ENCODE measurements at regions not wholly inside any gene's neighbourhood (a gene's known extent, or its start where the extent isn't known, plus 50 kb on each side); places are given as distances from the start of the nearest gene placed in this dataset.

DNA sequence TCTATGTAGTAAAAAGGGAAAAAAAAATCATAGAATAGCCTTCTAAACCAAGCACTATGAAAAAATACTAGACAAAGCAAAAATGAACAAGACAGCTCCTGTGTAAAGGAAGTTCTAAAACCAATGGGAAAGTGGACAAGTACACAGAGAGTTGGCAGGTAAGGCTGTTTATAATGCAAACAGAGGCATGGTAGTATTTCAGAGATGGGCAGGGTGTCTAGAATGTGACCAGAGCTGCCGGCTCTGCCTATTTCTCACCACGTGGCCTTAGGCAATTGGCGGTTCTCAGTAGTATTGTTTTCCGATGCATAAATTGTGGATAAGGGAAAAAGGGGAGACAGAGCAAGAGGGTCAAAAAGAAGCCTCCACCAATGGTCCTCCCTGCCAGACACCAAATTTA lies 173.6 kb downstream of the ANKRD30B start:
- Histone ChIP-seq H3K9ac (no peak overlapping the region), H2AFZ (ENCODE audit: low read depth) (no peak overlapping the region), H4K20me1 (ENCODE audit: insufficient read depth) (no peaks in the 10 kb centered on the region), H3K4me3 (IDR thresholded peaks at IDR 0.05; ENCODE audit: insufficient read depth, low read depth, low read length) (no peak overlapping the region), H3K36me3 (ENCODE audit: insufficient read depth) (no peaks in the 10 kb centered on the region), H3K4me1 (ENCODE audit: low read depth, poor library complexity, severe bottlenecking) (peaks cover 7% of the 10 kb centered on the region), H3K27ac (no peak overlapping the region), H3K27me3 (ENCODE audit: insufficient read depth, low read depth) (no peaks in the 10 kb centered on the region), H3K79me2 (ENCODE audit: insufficient read depth, low read depth) (no peaks in the 10 kb centered on the region), H3K4me2 (no peak overlapping the region)
- TF ChIP-seq, protein P1, sequence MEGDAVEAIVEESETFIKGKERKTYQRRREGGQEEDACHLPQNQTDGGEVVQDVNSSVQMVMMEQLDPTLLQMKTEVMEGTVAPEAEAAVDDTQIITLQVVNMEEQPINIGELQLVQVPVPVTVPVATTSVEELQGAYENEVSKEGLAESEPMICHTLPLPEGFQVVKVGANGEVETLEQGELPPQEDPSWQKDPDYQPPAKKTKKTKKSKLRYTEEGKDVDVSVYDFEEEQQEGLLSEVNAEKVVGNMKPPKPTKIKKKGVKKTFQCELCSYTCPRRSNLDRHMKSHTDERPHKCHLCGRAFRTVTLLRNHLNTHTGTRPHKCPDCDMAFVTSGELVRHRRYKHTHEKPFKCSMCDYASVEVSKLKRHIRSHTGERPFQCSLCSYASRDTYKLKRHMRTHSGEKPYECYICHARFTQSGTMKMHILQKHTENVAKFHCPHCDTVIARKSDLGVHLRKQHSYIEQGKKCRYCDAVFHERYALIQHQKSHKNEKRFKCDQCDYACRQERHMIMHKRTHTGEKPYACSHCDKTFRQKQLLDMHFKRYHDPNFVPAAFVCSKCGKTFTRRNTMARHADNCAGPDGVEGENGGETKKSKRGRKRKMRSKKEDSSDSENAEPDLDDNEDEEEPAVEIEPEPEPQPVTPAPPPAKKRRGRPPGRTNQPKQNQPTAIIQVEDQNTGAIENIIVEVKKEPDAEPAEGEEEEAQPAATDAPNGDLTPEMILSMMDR (conservative IDR thresholded peaks at IDR 0.05; ENCODE audit: low read depth, low read length): no peak

DNA sequence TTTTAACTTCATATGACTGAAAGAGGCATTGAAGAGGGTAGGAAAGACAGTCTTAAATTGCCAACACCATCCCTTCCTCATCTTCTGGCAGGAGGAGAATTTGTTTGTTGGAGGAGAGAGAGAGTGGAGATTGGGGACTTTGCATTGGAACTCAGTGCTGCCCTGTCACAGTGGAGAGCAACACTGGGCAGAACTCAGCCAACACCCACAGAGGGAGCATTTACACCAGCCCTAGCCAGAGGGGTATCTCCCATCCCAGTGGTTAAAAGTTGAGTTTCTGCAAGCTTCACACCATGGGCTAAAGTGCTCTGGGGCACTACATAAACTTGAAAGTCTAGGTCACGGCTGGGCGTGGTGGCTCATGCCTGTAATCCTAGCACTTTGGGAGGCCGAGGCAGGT lies 174.1 kb downstream of the ANKRD30B start:
- Histone ChIP-seq H3K79me2 (ENCODE audit: insufficient read depth, low read depth) (no peaks in the 10 kb centered on the region), H3K4me1 (ENCODE audit: low read depth, poor library complexity, severe bottlenecking) (peaks cover 7% of the 10 kb centered on the region), H2AFZ (ENCODE audit: low read depth) (no peak overlapping the region), H4K20me1 (ENCODE audit: insufficient read depth) (no peaks in the 10 kb centered on the region), H3K27me3 (ENCODE audit: insufficient read depth, low read depth) (no peaks in the 10 kb centered on the region), H3K4me2 (no peak overlapping the region), H3K9ac (no peak overlapping the region), H3K4me3 (IDR thresholded peaks at IDR 0.05; ENCODE audit: insufficient read depth, low read depth, low read length) (no peak overlapping the region), H3K27ac (no peak overlapping the region), H3K36me3 (ENCODE audit: insufficient read depth) (no peaks in the 10 kb centered on the region)
- TF ChIP-seq, protein P1 (conservative IDR thresholded peaks at IDR 0.05; ENCODE audit: low read depth, low read length): no peak

DNA sequence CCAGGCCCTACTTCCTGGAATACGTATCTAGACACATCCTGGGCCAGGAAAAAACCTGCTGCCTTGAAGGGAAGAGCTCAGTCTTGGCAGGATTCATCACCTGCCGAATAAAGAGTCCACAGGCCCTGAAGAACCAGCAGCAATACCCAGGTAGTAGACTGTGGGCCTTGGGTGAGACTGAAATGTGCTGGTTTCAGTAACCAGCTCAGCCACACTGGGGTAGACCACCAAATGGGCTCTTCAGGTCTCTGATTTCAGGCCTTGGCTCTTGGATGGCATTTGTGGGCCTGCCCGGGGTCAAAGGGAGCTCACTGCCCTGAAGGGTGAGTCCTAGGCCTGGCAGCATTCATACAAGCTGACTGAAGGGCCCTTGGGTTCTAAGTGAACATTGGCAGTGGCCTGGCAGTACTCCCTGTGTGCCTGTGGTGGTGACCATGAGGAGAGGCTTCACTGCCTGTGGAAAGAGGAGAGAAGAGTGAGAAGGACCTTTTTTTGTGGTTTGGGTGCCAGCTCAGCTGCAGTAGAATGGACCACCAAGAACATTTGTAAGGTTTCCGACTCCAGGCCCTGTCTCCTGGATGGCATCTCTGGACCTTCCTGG lies 175.1 kb downstream of the ANKRD30B start:
- Histone ChIP-seq H3K79me2 (ENCODE audit: insufficient read depth, low read depth) (no peaks in the 10 kb centered on the region), H3K4me1 (ENCODE audit: low read depth, poor library complexity, severe bottlenecking) (peaks cover 7% of the 10 kb centered on the region), H3K36me3 (ENCODE audit: insufficient read depth) (no peaks in the 10 kb centered on the region), H2AFZ (ENCODE audit: low read depth) (no peak overlapping the region), H3K9ac (no peak overlapping the region), H3K27ac (no peak overlapping the region), H4K20me1 (ENCODE audit: insufficient read depth) (no peaks in the 10 kb centered on the region), H3K4me3 (IDR thresholded peaks at IDR 0.05; ENCODE audit: insufficient read depth, low read depth, low read length) (no peak overlapping the region), H3K4me2 (no peak overlapping the region), H3K27me3 (ENCODE audit: insufficient read depth, low read depth) (no peaks in the 10 kb centered on the region)
- TF ChIP-seq, protein P1 (conservative IDR thresholded peaks at IDR 0.05; ENCODE audit: low read depth, low read length): no peak

DNA sequence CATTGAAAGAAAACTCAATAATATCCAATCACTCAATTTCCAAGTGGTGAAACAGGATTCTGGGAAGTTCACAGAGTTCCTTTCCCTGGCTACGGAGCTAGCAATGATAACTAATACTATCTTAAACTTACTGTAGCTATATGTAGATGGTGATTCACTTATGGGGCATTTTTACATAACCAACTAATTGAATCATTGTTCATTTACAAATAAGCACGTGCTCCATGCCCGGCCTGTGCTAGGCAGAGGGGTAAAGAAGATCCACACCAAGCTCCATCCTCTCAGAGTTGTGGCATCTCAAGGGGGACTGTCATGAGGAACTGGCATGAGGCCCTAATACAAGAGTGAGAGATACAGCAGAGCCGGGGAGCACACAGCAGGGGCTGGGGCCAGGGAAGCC lies 176.3 kb downstream of the ANKRD30B start:
- no peak overlapping the region for H3K4me2 ChIP-seq
- no peak overlapping the region for H2AFZ ChIP-seq (ENCODE audit: low read depth)
- H3K9ac ChIP-seq: no peak overlapping the region
- TF ChIP-seq, protein P1 (conservative IDR thresholded peaks at IDR 0.05; ENCODE audit: low read depth, low read length): no peak
- H3K4me3 ChIP-seq (IDR thresholded peaks at IDR 0.05; ENCODE audit: insufficient read depth, low read depth, low read length): no peak overlapping the region
- no peaks in the 10 kb centered on the region for H3K36me3 ChIP-seq (ENCODE audit: insufficient read depth)
- H3K79me2 ChIP-seq (ENCODE audit: insufficient read depth, low read depth): no peaks in the 10 kb centered on the region
- H3K27me3 ChIP-seq (ENCODE audit: insufficient read depth, low read depth): no peaks in the 10 kb centered on the region
- H3K27ac ChIP-seq: no peak overlapping the region
- H4K20me1 ChIP-seq (ENCODE audit: insufficient read depth): no peaks in the 10 kb centered on the region
- H3K4me1 ChIP-seq (ENCODE audit: low read depth, poor library complexity, severe bottlenecking): peaks cover 7% of the 10 kb centered on the region

Data from KMS-11 (cell line).